ENCODE measurements at regions not wholly inside any gene's neighbourhood (a gene's known extent, or its start where the extent isn't known, plus 50 kb on each side); places are given as distances from the start of the nearest gene placed in this dataset.

GRCh38 chr1:5555853-5556252, 436.4 kb downstream of the NPHP4 start:
- no peak for TF ChIP-seq TCF7L2 (IDR thresholded peaks at IDR 0.05; ENCODE audit: borderline replicate concordance, extremely low read depth, insufficient read depth, insufficient read length)
- no peak for TF ChIP-seq ZBTB33 (IDR thresholded peaks at IDR 0.05; ENCODE audit: extremely low read depth, insufficient replicate concordance, low read length)
- TF ChIP-seq ELF1 (IDR thresholded peaks at IDR 0.05; ENCODE audit: borderline replicate concordance, low read depth): no peak
- TF ChIP-seq ZFX (IDR thresholded peaks at IDR 0.05): no peak
- no peak for TF ChIP-seq SIN3A (IDR thresholded peaks at IDR 0.05; ENCODE audit: low read depth)
- no peak for TF ChIP-seq EZH2 (IDR thresholded peaks at IDR 0.05)
- no peak for TF ChIP-seq REST (IDR thresholded peaks at IDR 0.05; ENCODE audit: low read depth)
- no peak for TF ChIP-seq SRF (IDR thresholded peaks at IDR 0.05; ENCODE audit: low read depth)
- no peak for TF ChIP-seq YY1 (IDR thresholded peaks at IDR 0.05; ENCODE audit: extremely low read depth, insufficient replicate concordance, low read depth, low read length)
- TF ChIP-seq EGR1 (IDR thresholded peaks at IDR 0.05; ENCODE audit: low read depth): no peak
- no peak for TF ChIP-seq JUND (IDR thresholded peaks at IDR 0.05)
- no peak for TF ChIP-seq ZNF274 (IDR thresholded peaks at IDR 0.05; ENCODE audit: low read depth, low read length)
- TF ChIP-seq EZH2phosphoT487 (IDR thresholded peaks at IDR 0.05; ENCODE audit: borderline replicate concordance): no peak
- TF ChIP-seq CTCF (IDR thresholded peaks at IDR 0.05 in 2 of 3, conservative IDR thresholded peaks at IDR 0.05 in 1 of 3; ENCODE audit: borderline replicate concordance in 1 of 3, insufficient read depth in 1 of 3, low read depth in 2 of 3, low read length in 2 of 3): no peak
- TF ChIP-seq POLR2AphosphoS5 (IDR thresholded peaks at IDR 0.05; ENCODE audit: low read depth, low read length): no peak

More at GRCh38 chr1:5555853-5556252, 436.4 kb downstream of the NPHP4 start:
- peaks cover 0 to 7% of the 10 kb centered on the region in 2 experiments; a peak in 2 of 4 replicates for H3K4me1 ChIP-seq (ENCODE audit: control insufficient read depth in 1 of 2, insufficient read depth in 2 of 2, low read length in 2 of 2)
- H3K4me3 ChIP-seq (replicated peaks in 1 of 2; ENCODE audit: low read depth in 1 of 2, low read length in 2 of 2): no peak overlapping the region
- H3K27me3 ChIP-seq (ENCODE audit: insufficient read depth, low read length): no peaks in the 10 kb centered on the region
- no peak overlapping the region for H3K4me2 ChIP-seq (ENCODE audit: low read length)
- no TSS peak for BruUV-seq (replicated peaks)
- no peaks in the 10 kb centered on the region for H3K9me3 ChIP-seq (ENCODE audit: control insufficient read depth in 1 of 2, insufficient read depth in 1 of 2, low read depth in 1 of 2, low read length in 2 of 2)
- ChIA-PET RAD21 (ENCODE audit: low non-redundant PET in 1 of 2, low total read pairs in 2 of 2, uncharacterized antibody in 2 of 2, unreplicated experiment in 2 of 2) (no interaction called here), POLR2A (no interaction called here), CTCF (no interaction called here)
- no peak overlapping the region for H3K9ac ChIP-seq (ENCODE audit: low read length)
- intact Hi-C loops (cut with micrococcal nuclease): no loop called here
- H3K79me2 ChIP-seq (ENCODE audit: insufficient read depth, low read length): no peaks in the 10 kb centered on the region
- no peaks in the 10 kb centered on the region for H3K9me2 ChIP-seq (ENCODE audit: insufficient read depth)
- no peaks in the 10 kb centered on the region for H4K20me1 ChIP-seq (ENCODE audit: insufficient read depth)
- no peak overlapping the region for H2AFZ ChIP-seq (ENCODE audit: low read depth, low read length, poor library complexity, severe bottlenecking)
- H3K27ac ChIP-seq (ENCODE audit: low read depth, low read length): no peak overlapping the region
- ATAC-seq (no peak), DNase-seq (ENCODE audit: low read depth, low spot score) (no peak)
- no peaks in the 10 kb centered on the region for H3K36me3 ChIP-seq (ENCODE audit: control insufficient read depth in 1 of 2, insufficient read depth in 2 of 2, low read length in 2 of 2)

Measured in HCT116 (cell line).